Stomach (tissue), 8 donors: ENCODE measurements at regions not wholly inside any gene's neighbourhood (a gene's known extent, or its start where the extent isn't known, plus 50 kb on each side); places are given as distances from the start of the nearest gene placed in this dataset.
A peak's percentile ranks its signal among the peaks of the same experiment; 100 is the strongest.

Experiments used
- DNase-seq, 2 donors: peaks; one replicate each; pipeline versions ENCODE4 v3.0.0 to v3.0.0-alpha.2; 2013 to 2019
- H3K27ac ChIP-seq, 5 donors: fragments of 200-600 bp in 4 of 5; sonication (generic) in 4 of 5; one replicate each; pipeline ENCODE4 v1.5.1; 2013 to 2019; ENCODE audit warnings: mild to moderate bottlenecking in 1 of 5, moderate library complexity in 1 of 5
- H3K27me3 ChIP-seq, 3 donors: fragments of 200-600 bp; sonication (generic); one replicate each; pipeline ENCODE4 v1.5.1; 2017 to 2019; ENCODE audit warnings: mixed run types in 1 of 3
- H3K36me3 ChIP-seq, 4 donors: fragments of 200-600 bp; sonication (generic); 1 replicate in 3 of 4; 2 replicates in 1 of 4; pipeline ENCODE4 v1.5.1; 2016 to 2019
- H3K4me1 ChIP-seq, 4 donors: fragments of 200-600 bp; sonication (generic); one replicate each; pipeline ENCODE4 v1.5.1; 2016 to 2019
- H3K4me3 ChIP-seq, 4 donors: fragments of 200-600 bp; sonication (generic) in 3 of 4; one replicate each; pipeline ENCODE4 v1.5.1; 2016 to 2019; ENCODE audit warnings: mild to moderate bottlenecking in 1 of 4
- H3K9me3 ChIP-seq, 4 donors: fragments of 200-600 bp; sonication (generic); one replicate each; pipeline ENCODE4 v1.5.1; 2016 to 2019
- CTCF ChIP-seq, 7 experiments: fragments of 450-650 bp in 4 of 7; fragments of 200-600 bp in 3 of 7; sonication (generic) in 3 of 7; IDR thresholded peaks; one replicate each; pipeline ENCODE4 v1.5.1; 2016 to 2019; ENCODE audit warnings: antibody characterized with exemption in 7 of 7, control low read depth in 2 of 7, mild to moderate bottlenecking in 1 of 7
- EP300 ChIP-seq: sonication (generic); formaldehyde crosslinking; IDR thresholded peaks from one replicate; pipeline ENCODE4 v1.6.1; 2017; ENCODE audit warnings: antibody characterized with exemption
- POLR2A ChIP-seq, 4 donors: fragments of 450-650 bp; IDR thresholded peaks; one replicate each; pipeline ENCODE4 v1.6.1; 2016; ENCODE audit warnings: antibody characterized with exemption in 4 of 4, control low read depth in 2 of 4, mild to moderate bottlenecking in 1 of 4, moderate library complexity in 1 of 4
- POLR2AphosphoS5 ChIP-seq, 3 donors: sonication (generic); formaldehyde crosslinking; IDR thresholded peaks; one replicate each; pipeline ENCODE4 v1.6.1; 2016; ENCODE audit warnings: antibody characterized with exemption in 3 of 3
- WGBS, 5 donors: extraction: QIAGEN DNeasy Blood & Tissue Kit in 3 of 5; methylation state at CpG; one replicate each; pipeline versions ENCODE4 v1.1.5 to v1.1.7; 2013 to 2018; 5-methylcytosine and 5-hydroxymethylcytosine counted together
- intact Hi-C: fragments of 100-400 bp; cut with DNase I; formaldehyde crosslinking; loops from one replicate; pipeline ENCODE4 v1.15.1; 2023; ENCODE audit warnings: low total_unique reads
- donor health status: healthy with polysubstance abuse.
- donor health status: Bipolar disorder and iron deficiency.
- donor health status: healthy.

GRCh38 chr18:60649842-60650536, 277.4 kb upstream of the MC4R start:
- intact Hi-C loops = no loop called here
- TF ChIP-seq POLR2AphosphoS5 (IDR thresholded peaks at IDR 0.05) = no peak
- Histone ChIP-seq H3K27me3 (no peaks in the 10 kb centered on the region), H3K4me3 (no peak overlapping the region), H3K4me1 (no peaks in the 10 kb centered on the region), H3K27ac (no peak overlapping the region), H3K36me3 (no peaks in the 10 kb centered on the region), H3K9me3 (no peaks in the 10 kb centered on the region)
- DNase-seq = no peak
- 24 to 53% (median 30%) methylated on average over 3 of the region's 3 CpGs for WGBS, 5 donors

- WGBS, 5 donors = 71 to 84% (median 78%) methylated on average over 2 of the region's 2 CpGs
- DNase-seq = no peak
- H3K36me3 ChIP-seq = no peaks in the 10 kb centered on the region
- intact Hi-C loops = no loop called here
- H3K27ac ChIP-seq = no peak overlapping the region
- H3K4me3 ChIP-seq = no peak overlapping the region
- no peaks in the 10 kb centered on the region for H3K9me3 ChIP-seq
- no peaks in the 10 kb centered on the region for H3K4me1 ChIP-seq
- no peak for TF ChIP-seq POLR2AphosphoS5 (IDR thresholded peaks at IDR 0.05)
- no peak for TF ChIP-seq POLR2A (IDR thresholded peaks at IDR 0.05)
- no peak for TF ChIP-seq EP300
- TF ChIP-seq CTCF (IDR thresholded peaks at IDR 0.05) = no peak
- H3K27me3 ChIP-seq = no peaks in the 10 kb centered on the region
Observed at GRCh38 chr18:60654298-60654697, 281.7 kb upstream of the MC4R start.

- H3K27ac ChIP-seq = no peak overlapping the region
- peak in 1 of 2 donors; percentile 6 for DNase-seq
- no peaks in the 10 kb centered on the region for H3K9me3 ChIP-seq
- no peaks in the 10 kb centered on the region for H3K4me1 ChIP-seq
- WGBS, 5 donors = 38 to 76% (median 59%) methylated on average over 1 to 4 of the region's 4 CpGs
- no peak for TF ChIP-seq EP300
- TF ChIP-seq CTCF (IDR thresholded peaks at IDR 0.05) = no peak
- TF ChIP-seq POLR2AphosphoS5 (IDR thresholded peaks at IDR 0.05) = no peak
- TF ChIP-seq POLR2A (IDR thresholded peaks at IDR 0.05) = no peak
- no peak overlapping the region for H3K4me3 ChIP-seq
- intact Hi-C loops = no loop called here
- no peaks in the 10 kb centered on the region for H3K27me3 ChIP-seq
- no peaks in the 10 kb centered on the region for H3K36me3 ChIP-seq
Observed at GRCh38 chr18:60656553-60656952, 284.0 kb upstream of the MC4R start.

- no peak overlapping the region for H3K27ac ChIP-seq
- intact Hi-C loops = no loop called here
- peaks cover 0 to 12% (median 0%) of the 10 kb centered on the region in 4 donors for H3K9me3 ChIP-seq
- no peaks in the 10 kb centered on the region for H3K36me3 ChIP-seq
- H3K4me3 ChIP-seq = no peak overlapping the region
- no peaks in the 10 kb centered on the region for H3K27me3 ChIP-seq
- TF ChIP-seq EP300 = no peak
- DNase-seq = no peak
- WGBS, 5 donors = 92 to 94% (median 93%) methylated on average over 22 of the region's 22 CpGs
- no peaks in the 10 kb centered on the region for H3K4me1 ChIP-seq
Observed at GRCh38 chr18:60662491-60662890, 289.9 kb upstream of the MC4R start.

- H3K27me3 ChIP-seq = no peaks in the 10 kb centered on the region
- peaks cover 0 to 12% (median 0%) of the 10 kb centered on the region in 4 donors for H3K9me3 ChIP-seq
- H3K4me3 ChIP-seq = no peak overlapping the region
- TF ChIP-seq POLR2A (IDR thresholded peaks at IDR 0.05) = no peak
- no peak for TF ChIP-seq EP300
- no peak for TF ChIP-seq POLR2AphosphoS5 (IDR thresholded peaks at IDR 0.05)
- no peak for TF ChIP-seq CTCF (IDR thresholded peaks at IDR 0.05)
- WGBS, 5 donors = 93 to 95% (median 94%) methylated on average over 16 to 38 of the region's 38 CpGs
- intact Hi-C loops = no loop called here
- no peaks in the 10 kb centered on the region for H3K4me1 ChIP-seq
- no peak for DNase-seq
- no peaks in the 10 kb centered on the region for H3K36me3 ChIP-seq
- no peak overlapping the region for H3K27ac ChIP-seq
Observed at GRCh38 chr18:60663060-60663989, 290.8 kb upstream of the MC4R start.
